ENCODE measurements at regions not wholly inside any gene's neighbourhood (a gene's known extent, or its start where the extent isn't known, plus 50 kb on each side); places are given as distances from the start of the nearest gene placed in this dataset.

- no peak overlapping the region for H3K18ac ChIP-seq (ENCODE audit: low read length)
- no CpG with 5 or more reads among the region's 2 CpGs for WGBS (ENCODE audit: extremely low coverage, insufficient coverage, low lambda C conversion rate)
- no peak for DNase-seq
Measured at GRCh38 chr3:174431717-174432116, 427.4 kb upstream of the NAALADL2 start.

GRCh38 chr3:174436367-174436766 is 422.8 kb upstream of the NAALADL2 start:
- WGBS (ENCODE audit: extremely low coverage, insufficient coverage, low lambda C conversion rate) = no CpG with 5 or more reads among the region's 1 CpG
- no peak overlapping the region for H2BK5ac ChIP-seq (ENCODE audit: low read length)

More at GRCh38 chr3:174431717-174432116, 427.4 kb upstream of the NAALADL2 start:
- Histone ChIP-seq H3K36me3 (ENCODE audit: control insufficient read depth, insufficient read depth, low read length) (no peaks in the 10 kb centered on the region), H2AK5ac (ENCODE audit: low read length) (no peak overlapping the region), H3K9ac (ENCODE audit: low read length) (no peak overlapping the region), H3K23ac (ENCODE audit: low read length) (no peak overlapping the region), H2BK5ac (ENCODE audit: low read length) (no peak overlapping the region), H4K5ac (ENCODE audit: low read length) (no peak overlapping the region), H3K27me3 (ENCODE audit: insufficient read depth, low read length, poor library complexity) (no peaks in the 10 kb centered on the region), H3K4me2 (ENCODE audit: low read length) (no peak overlapping the region), H3K79me2 (ENCODE audit: control insufficient read depth, insufficient read depth, low read length) (no peaks in the 10 kb centered on the region), H3K4ac (ENCODE audit: low read depth, low read length) (no peak overlapping the region), H3K4me3 (ENCODE audit: low read length) (no peak overlapping the region), H3K4me1 (ENCODE audit: control insufficient read depth, low read depth, low read length) (no peaks in the 10 kb centered on the region), H2BK120ac (ENCODE audit: low read depth, low read length) (no peak overlapping the region), H3K27ac (ENCODE audit: low read depth, low read length) (no peak overlapping the region), H3K56ac (ENCODE audit: low read length) (no peak overlapping the region), H3K79me1 (ENCODE audit: low read length) (no peaks in the 10 kb centered on the region), H2BK15ac (replicated peaks; ENCODE audit: low read depth) (no peak overlapping the region), H4K8ac (ENCODE audit: low read depth, low read length) (no peak overlapping the region)

GRCh38 chr3:174438501-174439145 is 420.5 kb upstream of the NAALADL2 start:
- H3K79me1 ChIP-seq (ENCODE audit: low read length) = no peaks in the 10 kb centered on the region
- peak; percentile 11 for DNase-seq
- H3K27ac ChIP-seq (ENCODE audit: low read depth, low read length) = no peak overlapping the region
- no peak overlapping the region for H3K23ac ChIP-seq (ENCODE audit: low read length)
- H3K4me2 ChIP-seq (ENCODE audit: low read length) = no peak overlapping the region
- no peak overlapping the region for H2BK5ac ChIP-seq (ENCODE audit: low read length)
- H4K8ac ChIP-seq (ENCODE audit: low read depth, low read length) = no peak overlapping the region
- WGBS (ENCODE audit: extremely low coverage, insufficient coverage, low lambda C conversion rate) = no CpG with 5 or more reads among the region's 5 CpGs
- no peaks in the 10 kb centered on the region for H3K79me2 ChIP-seq (ENCODE audit: control insufficient read depth, insufficient read depth, low read length)
- no peak overlapping the region for H3K9ac ChIP-seq (ENCODE audit: low read length)
- H2BK120ac ChIP-seq (ENCODE audit: low read depth, low read length) = no peak overlapping the region
- no peak overlapping the region for H2BK15ac ChIP-seq (replicated peaks; ENCODE audit: low read depth)
- H3K27me3 ChIP-seq (ENCODE audit: insufficient read depth, low read length, poor library complexity) = no peaks in the 10 kb centered on the region
- H3K18ac ChIP-seq (ENCODE audit: low read length) = no peak overlapping the region
- no peaks in the 10 kb centered on the region for H3K36me3 ChIP-seq (ENCODE audit: control insufficient read depth, insufficient read depth, low read length)
- H2AK5ac ChIP-seq (ENCODE audit: low read length) = no peak overlapping the region
- H4K5ac ChIP-seq (ENCODE audit: low read length) = no peak overlapping the region
- H3K4me3 ChIP-seq (ENCODE audit: low read length) = no peak overlapping the region
- H3K56ac ChIP-seq (ENCODE audit: low read length) = no peak overlapping the region
- no peak overlapping the region for H3K4ac ChIP-seq (ENCODE audit: low read depth, low read length)
- H3K4me1 ChIP-seq (ENCODE audit: control insufficient read depth, low read depth, low read length) = no peaks in the 10 kb centered on the region

More at GRCh38 chr3:174436367-174436766, 422.8 kb upstream of the NAALADL2 start:
- H3K4me3 ChIP-seq (ENCODE audit: low read length) = no peak overlapping the region
- DNase-seq = no peak
- no peaks in the 10 kb centered on the region for H3K36me3 ChIP-seq (ENCODE audit: control insufficient read depth, insufficient read depth, low read length)
- no peak overlapping the region for H2BK120ac ChIP-seq (ENCODE audit: low read depth, low read length)
- no peak overlapping the region for H3K4ac ChIP-seq (ENCODE audit: low read depth, low read length)
- H3K23ac ChIP-seq (ENCODE audit: low read length) = no peak overlapping the region
- H4K8ac ChIP-seq (ENCODE audit: low read depth, low read length) = no peak overlapping the region
- H3K4me2 ChIP-seq (ENCODE audit: low read length) = no peak overlapping the region
- no peaks in the 10 kb centered on the region for H3K79me1 ChIP-seq (ENCODE audit: low read length)
- H3K4me1 ChIP-seq (ENCODE audit: control insufficient read depth, low read depth, low read length) = no peaks in the 10 kb centered on the region
- H3K27me3 ChIP-seq (ENCODE audit: insufficient read depth, low read length, poor library complexity) = no peaks in the 10 kb centered on the region
- H3K56ac ChIP-seq (ENCODE audit: low read length) = no peak overlapping the region
- no peak overlapping the region for H3K18ac ChIP-seq (ENCODE audit: low read length)
- no peak overlapping the region for H4K5ac ChIP-seq (ENCODE audit: low read length)
- H2BK15ac ChIP-seq (replicated peaks; ENCODE audit: low read depth) = no peak overlapping the region
- H3K27ac ChIP-seq (ENCODE audit: low read depth, low read length) = no peak overlapping the region
- H3K9ac ChIP-seq (ENCODE audit: low read length) = no peak overlapping the region
- no peaks in the 10 kb centered on the region for H3K79me2 ChIP-seq (ENCODE audit: control insufficient read depth, insufficient read depth, low read length)
- H2AK5ac ChIP-seq (ENCODE audit: low read length) = no peak overlapping the region

GRCh38 chr3:174439331-174440252 is 419.5 kb upstream of the NAALADL2 start:
- no CpG with 5 or more reads among the region's 12 CpGs for WGBS (ENCODE audit: extremely low coverage, insufficient coverage, low lambda C conversion rate)
- Histone ChIP-seq H3K4me2 (ENCODE audit: low read length) (peak overlapping the region; percentile 39), H3K4me1 (ENCODE audit: control insufficient read depth, low read depth, low read length) (no peaks in the 10 kb centered on the region), H3K79me2 (ENCODE audit: control insufficient read depth, insufficient read depth, low read length) (no peaks in the 10 kb centered on the region), H3K4ac (ENCODE audit: low read depth, low read length) (no peak overlapping the region), H3K27ac (ENCODE audit: low read depth, low read length) (no peak overlapping the region), H3K23ac (ENCODE audit: low read length) (no peak overlapping the region), H4K8ac (ENCODE audit: low read depth, low read length) (no peak overlapping the region), H3K27me3 (ENCODE audit: insufficient read depth, low read length, poor library complexity) (no peaks in the 10 kb centered on the region), H2BK5ac (ENCODE audit: low read length) (no peak overlapping the region), H3K56ac (ENCODE audit: low read length) (peak overlapping the region; percentile 40), H3K36me3 (ENCODE audit: control insufficient read depth, insufficient read depth, low read length) (no peaks in the 10 kb centered on the region), H2BK15ac (replicated peaks; ENCODE audit: low read depth) (no peak overlapping the region), H2AK5ac (ENCODE audit: low read length) (no peak overlapping the region), H3K9ac (ENCODE audit: low read length) (peak overlapping the region; percentile 29), H3K4me3 (ENCODE audit: low read length) (no peak overlapping the region), H3K79me1 (ENCODE audit: low read length) (no peaks in the 10 kb centered on the region), H3K18ac (ENCODE audit: low read length) (peak overlapping the region; percentile 21), H4K5ac (ENCODE audit: low read length) (no peak overlapping the region), H2BK120ac (ENCODE audit: low read depth, low read length) (no peak overlapping the region)
- peak; percentile 13 for DNase-seq

- Histone ChIP-seq H3K27ac (ENCODE audit: low read depth, low read length) (no peak overlapping the region), H4K8ac (ENCODE audit: low read depth, low read length) (no peak overlapping the region), H2BK15ac (replicated peaks; ENCODE audit: low read depth) (no peak overlapping the region), H3K4me2 (ENCODE audit: low read length) (peak overlapping the region; percentile 39), H3K23ac (ENCODE audit: low read length) (no peak overlapping the region), H3K18ac (ENCODE audit: low read length) (peak overlapping the region; percentile 21), H3K27me3 (ENCODE audit: insufficient read depth, low read length, poor library complexity) (no peaks in the 10 kb centered on the region), H3K56ac (ENCODE audit: low read length) (peak overlapping the region; percentile 65), H2AK5ac (ENCODE audit: low read length) (no peak overlapping the region), H3K36me3 (ENCODE audit: control insufficient read depth, insufficient read depth, low read length) (no peaks in the 10 kb centered on the region), H3K4me1 (ENCODE audit: control insufficient read depth, low read depth, low read length) (no peaks in the 10 kb centered on the region), H4K5ac (ENCODE audit: low read length) (no peak overlapping the region), H3K4me3 (ENCODE audit: low read length) (peak overlapping the region; percentile 24), H2BK120ac (ENCODE audit: low read depth, low read length) (no peak overlapping the region), H3K4ac (ENCODE audit: low read depth, low read length) (no peak overlapping the region), H3K79me2 (ENCODE audit: control insufficient read depth, insufficient read depth, low read length) (no peaks in the 10 kb centered on the region), H3K79me1 (ENCODE audit: low read length) (no peaks in the 10 kb centered on the region), H3K9ac (ENCODE audit: low read length) (peak overlapping the region; percentile 40), H2BK5ac (ENCODE audit: low read length) (no peak overlapping the region)
- WGBS (ENCODE audit: extremely low coverage, insufficient coverage, low lambda C conversion rate) = 100% methylated on average over 1 of the region's 8 CpGs
- peak; percentile 33 for DNase-seq
Measured at GRCh38 chr3:174440253-174440701, 418.9 kb upstream of the NAALADL2 start.

All from mesendoderm (in vitro differentiated cells).